Esophagus squamous epithelium (tissue), 5 donors: ENCODE measurements at regions not wholly inside any gene's neighbourhood (a gene's known extent, or its start where the extent isn't known, plus 50 kb on each side); places are given as distances from the start of the nearest gene placed in this dataset.

Experiments
- DNase-seq: peaks from one replicate; lab custom pipeline; 2025; lab: John Stamatoyannopoulos, UW
- H3K27ac ChIP-seq, 4 donors: fragments of 200-600 bp; sonication (generic); one replicate each; pipeline ENCODE4 v1.5.1; 2016 to 2019; ENCODE audit warnings: mild to moderate bottlenecking in 1 of 4
- H3K27me3 ChIP-seq, 4 donors: fragments of 200-600 bp; sonication (generic); 1 replicate in 3 of 4; 2 replicates in 1 of 4; pipeline versions ENCODE4 v1.5.1 to v1.6.0; 2017 to 2021; ENCODE audit warnings: antibody characterized with exemption in 1 of 4
- H3K36me3 ChIP-seq, 3 donors: fragments of 200-600 bp; sonication (generic); one replicate each; pipeline ENCODE4 v1.5.1; 2016 to 2019
- H3K4me1 ChIP-seq, 3 donors: fragments of 200-600 bp; sonication (generic); one replicate each; pipeline ENCODE4 v1.5.1; 2017 to 2019
- H3K4me3 ChIP-seq, 4 donors: fragments of 200-600 bp; sonication (generic); 1 replicate in 3 of 4; 2 replicates in 1 of 4; pipeline ENCODE4 v1.5.1; 2016 to 2019; ENCODE audit warnings: mild to moderate bottlenecking in 2 of 4, moderate library complexity in 1 of 4
- H3K9me3 ChIP-seq, 3 donors: fragments of 200-600 bp; sonication (generic); one replicate each; pipeline ENCODE4 v1.5.1; 2016 to 2019
- POLR2A ChIP-seq, 4 donors: fragments of 450-650 bp; IDR thresholded peaks; one replicate each; pipeline ENCODE4 v1.6.1; 2017; ENCODE audit warnings: antibody characterized with exemption in 4 of 4, mild to moderate bottlenecking in 4 of 4, moderate library complexity in 3 of 4
- WGBS, 2 donors: methylation state at CpG; one replicate each; pipeline ENCODE4 v1.1.5; 2018; 5-methylcytosine and 5-hydroxymethylcytosine counted together
- intact Hi-C: fragments of 100-400 bp; cut with DNase I; formaldehyde crosslinking; loops from one replicate; pipeline ENCODE4 v1.15.0; 2022
- TF ChIP-seq, protein P1 (sequence below), 6 experiments: fragments of 450-650 bp in 4 of 6; fragments of 200-600 bp in 2 of 6; sonication (generic) in 2 of 6; IDR thresholded peaks; one replicate each; pipeline ENCODE4 v1.5.1; 2016 to 2019; ENCODE audit warnings: antibody characterized with exemption in 6 of 6, mild to moderate bottlenecking in 4 of 6, moderate library complexity in 4 of 6
- donor health status: DM: yes; HTN: yes; CAD: no.

DNA sequence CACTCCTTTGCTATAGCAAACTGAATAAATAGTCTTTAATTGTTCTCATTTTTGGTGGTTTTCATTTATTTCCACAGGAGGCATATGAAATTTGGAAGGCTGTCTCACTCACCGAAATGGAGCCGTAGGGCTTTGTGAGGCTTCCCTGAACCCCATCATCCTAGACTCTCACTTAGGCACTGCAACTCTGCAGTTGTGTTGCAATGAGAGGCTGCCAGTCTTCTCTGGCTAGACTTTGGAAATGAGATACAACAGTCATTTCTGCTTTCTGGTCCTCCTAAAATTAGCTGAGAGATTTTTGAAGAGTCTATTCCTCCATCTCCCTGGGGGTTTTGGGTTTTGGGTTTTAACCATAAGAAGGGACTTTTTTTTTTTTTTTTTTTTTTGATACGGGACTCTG lies 146.5 kb downstream of the SH3BGRL start:
- WGBS, 2 donors, result 81 to 84% methylated on average over 2 to 3 of the region's 3 CpGs

DNA sequence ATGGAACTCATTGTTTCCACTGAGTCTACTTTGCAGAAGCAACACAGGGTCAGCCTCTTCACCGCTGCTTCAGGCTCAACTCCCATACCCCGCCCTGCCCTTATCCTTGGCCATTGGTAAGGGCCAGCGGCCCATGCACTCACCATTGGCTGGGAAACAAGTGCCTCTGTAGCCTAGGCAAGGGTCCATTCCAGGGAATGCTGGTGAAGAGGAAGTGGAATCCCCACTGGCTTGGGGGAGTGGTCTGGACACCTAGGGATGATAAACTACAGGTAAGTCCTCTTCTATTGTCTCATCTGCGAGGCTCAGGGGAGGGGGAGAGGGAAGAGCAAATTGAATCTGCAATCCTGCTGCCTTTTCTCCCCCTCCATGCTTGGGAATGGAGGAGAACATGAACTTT lies 153.1 kb downstream of the SH3BGRL start:
- no peak overlapping the region for H3K27ac ChIP-seq
- DNase-seq, result no peak
- TF ChIP-seq POLR2A (IDR thresholded peaks at IDR 0.05), result no peak
- TF ChIP-seq, protein P1, sequence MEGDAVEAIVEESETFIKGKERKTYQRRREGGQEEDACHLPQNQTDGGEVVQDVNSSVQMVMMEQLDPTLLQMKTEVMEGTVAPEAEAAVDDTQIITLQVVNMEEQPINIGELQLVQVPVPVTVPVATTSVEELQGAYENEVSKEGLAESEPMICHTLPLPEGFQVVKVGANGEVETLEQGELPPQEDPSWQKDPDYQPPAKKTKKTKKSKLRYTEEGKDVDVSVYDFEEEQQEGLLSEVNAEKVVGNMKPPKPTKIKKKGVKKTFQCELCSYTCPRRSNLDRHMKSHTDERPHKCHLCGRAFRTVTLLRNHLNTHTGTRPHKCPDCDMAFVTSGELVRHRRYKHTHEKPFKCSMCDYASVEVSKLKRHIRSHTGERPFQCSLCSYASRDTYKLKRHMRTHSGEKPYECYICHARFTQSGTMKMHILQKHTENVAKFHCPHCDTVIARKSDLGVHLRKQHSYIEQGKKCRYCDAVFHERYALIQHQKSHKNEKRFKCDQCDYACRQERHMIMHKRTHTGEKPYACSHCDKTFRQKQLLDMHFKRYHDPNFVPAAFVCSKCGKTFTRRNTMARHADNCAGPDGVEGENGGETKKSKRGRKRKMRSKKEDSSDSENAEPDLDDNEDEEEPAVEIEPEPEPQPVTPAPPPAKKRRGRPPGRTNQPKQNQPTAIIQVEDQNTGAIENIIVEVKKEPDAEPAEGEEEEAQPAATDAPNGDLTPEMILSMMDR (IDR thresholded peaks at IDR 0.05), result no peak
- H3K9me3 ChIP-seq, result no peaks in the 10 kb centered on the region
- H3K4me3 ChIP-seq, result no peak overlapping the region
- H3K4me1 ChIP-seq, result no peaks in the 10 kb centered on the region
- H3K36me3 ChIP-seq, result no peaks in the 10 kb centered on the region
- whole genome bisulfite sequencing, 2 donors, result 43 to 100% methylated on average over 1 of the region's 4 CpGs
- intact Hi-C loops, result no loop called here
- no peaks in the 10 kb centered on the region for H3K27me3 ChIP-seq

More for the DNA sequence above, 146.5 kb downstream of the SH3BGRL start:
- Histone ChIP-seq H3K27me3 (no peaks in the 10 kb centered on the region), H3K9me3 (no peaks in the 10 kb centered on the region), H3K36me3 (no peaks in the 10 kb centered on the region), H3K4me3 (no peak overlapping the region), H3K27ac (no peak overlapping the region), H3K4me1 (no peaks in the 10 kb centered on the region)
- TF ChIP-seq, protein P1 (IDR thresholded peaks at IDR 0.05), result no peak
- no peak for TF ChIP-seq POLR2A (IDR thresholded peaks at IDR 0.05)
- DNase-seq, result no peak
- intact Hi-C loops, result no loop called here

- TF ChIP-seq, protein P1 (IDR thresholded peaks at IDR 0.05), result no peak
- TF ChIP-seq POLR2A (IDR thresholded peaks at IDR 0.05), result no peak
- intact Hi-C loops, result no loop called here
- H3K4me3 ChIP-seq, result no peak overlapping the region
- H3K9me3 ChIP-seq, result no peaks in the 10 kb centered on the region
- H3K4me1 ChIP-seq, result no peaks in the 10 kb centered on the region
- H3K27ac ChIP-seq, result no peak overlapping the region
- no peaks in the 10 kb centered on the region for H3K36me3 ChIP-seq
- WGBS, 2 donors, result 22 to 29% methylated on average over 4 of the region's 4 CpGs
- no peaks in the 10 kb centered on the region for H3K27me3 ChIP-seq
- DNase-seq, result no peak
Observed at GRCh38 chrX:81355436-81355835, 153.5 kb downstream of the SH3BGRL start.

DNA sequence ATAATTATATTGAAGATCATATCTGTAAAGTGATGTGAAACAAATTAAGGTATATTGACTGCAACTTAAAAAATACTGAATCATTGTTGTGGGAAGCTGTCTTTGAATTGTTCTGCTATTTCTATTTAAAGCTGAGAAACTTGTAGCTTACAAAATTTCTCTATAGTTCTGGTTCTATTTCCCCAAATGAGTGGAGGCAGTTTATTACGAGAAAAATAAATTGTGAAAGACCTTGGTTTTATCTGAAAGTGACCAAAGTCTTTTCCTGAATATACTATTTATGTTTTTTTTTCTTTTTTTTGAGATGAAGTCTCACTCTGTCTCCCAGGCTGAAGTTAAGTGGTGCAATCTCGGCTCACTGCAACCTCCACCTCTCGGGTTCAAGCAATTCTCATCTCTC lies 165.4 kb downstream of the SH3BGRL start:
- Histone ChIP-seq H3K27ac (no peak overlapping the region), H3K36me3 (no peaks in the 10 kb centered on the region), H3K4me1 (no peaks in the 10 kb centered on the region), H3K9me3 (no peaks in the 10 kb centered on the region), H3K27me3 (no peaks in the 10 kb centered on the region), H3K4me3 (no peak overlapping the region)
- intact Hi-C loops, result no loop called here
- no peak for DNase-seq
- WGBS, 2 donors, result 55 to 76% methylated on average over 3 of the region's 3 CpGs
- no peak for TF ChIP-seq POLR2A (IDR thresholded peaks at IDR 0.05)
- TF ChIP-seq, protein P1 (IDR thresholded peaks at IDR 0.05), result no peak

DNA sequence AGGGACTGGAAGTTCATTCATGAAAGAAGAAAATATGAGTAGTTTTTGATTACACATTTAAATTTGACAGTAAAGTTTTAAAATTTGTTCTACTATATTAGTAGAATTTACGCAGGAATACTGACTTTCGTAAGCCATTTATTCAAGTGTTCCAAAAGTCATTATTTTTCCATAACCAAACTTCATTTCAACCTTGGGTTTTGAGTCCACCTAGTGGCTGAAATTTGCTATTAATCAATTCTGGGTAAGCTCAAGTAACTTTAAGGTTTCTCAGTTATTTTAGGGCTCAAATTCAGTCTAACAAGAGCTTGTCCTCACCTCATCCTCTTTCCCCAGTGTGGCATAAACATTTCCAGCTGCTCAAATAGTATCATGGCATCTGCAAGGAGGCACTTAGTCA lies 175.4 kb downstream of the SH3BGRL start:
- Histone ChIP-seq H3K36me3 (no peaks in the 10 kb centered on the region), H3K4me3 (no peak overlapping the region), H3K27me3 (no peaks in the 10 kb centered on the region), H3K9me3 (no peaks in the 10 kb centered on the region), H3K27ac (no peak overlapping the region), H3K4me1 (no peaks in the 10 kb centered on the region)
- WGBS, 2 donors, result 0 to 27% methylated on average over 2 of the region's 2 CpGs
- intact Hi-C loops, result loop anchor here (10.0 kb wide), 1 partner anchor 203 kb away; no protein-coding TSS in a partner anchor
- no peak for DNase-seq
- TF ChIP-seq, protein P1 (IDR thresholded peaks at IDR 0.05), result peak; percentile 27 to 57 (median 46)
- no peak for TF ChIP-seq POLR2A (IDR thresholded peaks at IDR 0.05)
